ENCODE measurements at regions not wholly inside any gene's neighbourhood (a gene's known extent, or its start where the extent isn't known, plus 50 kb on each side); places are given as distances from the start of the nearest gene placed in this dataset.

DNA sequence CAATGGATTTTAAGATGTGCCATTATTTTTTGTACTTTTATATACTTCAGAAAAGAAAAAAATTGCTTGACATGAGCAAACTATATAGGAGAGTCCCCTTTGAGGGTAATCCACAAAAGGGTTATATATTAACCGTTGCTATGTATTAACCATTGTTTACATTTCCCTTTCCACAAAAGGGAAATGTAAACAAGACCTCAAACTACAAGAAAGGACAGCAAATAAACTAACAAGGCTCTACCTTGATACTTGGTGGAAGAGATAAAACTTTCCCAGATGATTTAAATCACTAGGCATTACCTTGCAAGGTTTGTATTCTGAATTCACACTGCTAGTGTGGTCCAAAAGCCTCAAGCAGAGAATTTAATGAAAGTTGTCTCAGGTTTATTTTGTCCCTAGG lies 616.3 kb upstream of the BCHE start:
- H3K4me3 ChIP-seq: no peak overlapping the region
- H3K4me1 ChIP-seq: no peaks in the 10 kb centered on the region
- no peak overlapping the region for H3K27ac ChIP-seq
- H3K9me3 ChIP-seq: no peaks in the 10 kb centered on the region
- no peaks in the 10 kb centered on the region for H3K36me3 ChIP-seq
- ATAC-seq (no peak), DNase-seq (no peak)
- intact Hi-C loops (cut with DNase I; ENCODE audit: low total_unique reads): no loop called here
- TF ChIP-seq POLR2A (IDR thresholded peaks at IDR 0.05): no peak
- TF ChIP-seq, protein P1, sequence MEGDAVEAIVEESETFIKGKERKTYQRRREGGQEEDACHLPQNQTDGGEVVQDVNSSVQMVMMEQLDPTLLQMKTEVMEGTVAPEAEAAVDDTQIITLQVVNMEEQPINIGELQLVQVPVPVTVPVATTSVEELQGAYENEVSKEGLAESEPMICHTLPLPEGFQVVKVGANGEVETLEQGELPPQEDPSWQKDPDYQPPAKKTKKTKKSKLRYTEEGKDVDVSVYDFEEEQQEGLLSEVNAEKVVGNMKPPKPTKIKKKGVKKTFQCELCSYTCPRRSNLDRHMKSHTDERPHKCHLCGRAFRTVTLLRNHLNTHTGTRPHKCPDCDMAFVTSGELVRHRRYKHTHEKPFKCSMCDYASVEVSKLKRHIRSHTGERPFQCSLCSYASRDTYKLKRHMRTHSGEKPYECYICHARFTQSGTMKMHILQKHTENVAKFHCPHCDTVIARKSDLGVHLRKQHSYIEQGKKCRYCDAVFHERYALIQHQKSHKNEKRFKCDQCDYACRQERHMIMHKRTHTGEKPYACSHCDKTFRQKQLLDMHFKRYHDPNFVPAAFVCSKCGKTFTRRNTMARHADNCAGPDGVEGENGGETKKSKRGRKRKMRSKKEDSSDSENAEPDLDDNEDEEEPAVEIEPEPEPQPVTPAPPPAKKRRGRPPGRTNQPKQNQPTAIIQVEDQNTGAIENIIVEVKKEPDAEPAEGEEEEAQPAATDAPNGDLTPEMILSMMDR (IDR thresholded peaks at IDR 0.05 in 4 of 5, conservative IDR thresholded peaks at IDR 0.05 in 1 of 5): no peak
- no peaks in the 10 kb centered on the region for H3K27me3 ChIP-seq
- in situ Hi-C loops (cut with MboI; ENCODE audit: low sequenced_read_pairs in 4 of 4): no loop called here

DNA sequence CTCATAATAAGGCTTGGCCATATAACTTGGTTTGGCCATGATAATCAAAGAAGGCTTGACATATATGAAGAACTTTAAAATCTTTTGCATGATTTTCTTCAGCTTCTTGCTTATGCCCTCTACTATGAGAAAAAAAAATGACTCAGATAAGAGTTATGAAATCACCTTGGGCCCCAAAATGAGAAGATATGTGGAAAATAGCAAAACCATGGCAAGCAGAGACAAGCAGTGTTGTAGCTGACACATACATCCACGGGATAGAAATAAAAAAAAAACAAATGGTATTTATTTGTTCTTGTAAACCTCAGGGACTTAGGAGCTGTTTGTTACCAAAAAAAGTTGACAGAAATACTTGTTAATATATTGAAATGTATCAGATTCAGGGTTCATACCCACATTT lies 614.8 kb upstream of the BCHE start:
- TF ChIP-seq POLR2A (IDR thresholded peaks at IDR 0.05): no peak
- TF ChIP-seq, protein P1 (IDR thresholded peaks at IDR 0.05 in 4 of 5, conservative IDR thresholded peaks at IDR 0.05 in 1 of 5): no peak
- H3K27ac ChIP-seq: no peak overlapping the region
- no peak for ATAC-seq
- no peak for DNase-seq
- no peaks in the 10 kb centered on the region for H3K36me3 ChIP-seq
- no peak overlapping the region for H3K4me3 ChIP-seq
- no peaks in the 10 kb centered on the region for H3K27me3 ChIP-seq
- H3K4me1 ChIP-seq: no peaks in the 10 kb centered on the region
- in situ Hi-C loops (cut with MboI; ENCODE audit: low sequenced_read_pairs in 4 of 4): no loop called here
- no peaks in the 10 kb centered on the region for H3K9me3 ChIP-seq
- intact Hi-C loops (cut with DNase I; ENCODE audit: low total_unique reads): no loop called here

DNA sequence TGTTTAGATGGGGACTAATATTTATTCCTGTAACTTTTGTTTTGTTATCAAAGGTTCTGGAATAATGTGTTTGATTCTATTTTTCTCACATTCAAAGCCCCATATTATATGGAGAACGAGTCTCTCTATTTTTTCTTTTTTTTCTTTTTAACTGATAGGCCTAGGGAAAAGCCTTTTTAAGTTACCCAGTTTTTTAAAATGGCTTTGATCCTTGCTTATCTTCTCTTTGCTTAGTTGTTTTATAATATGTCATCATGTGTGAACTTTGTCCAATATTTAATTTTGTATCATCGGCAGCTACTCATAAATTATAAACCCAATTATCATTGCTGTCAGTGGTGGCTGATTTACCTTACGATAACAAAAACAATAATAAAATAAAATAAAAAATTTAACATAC lies 610.3 kb upstream of the BCHE start:
- DNase-seq: no peak
- TF ChIP-seq, protein P1 (IDR thresholded peaks at IDR 0.05 in 4 of 5, conservative IDR thresholded peaks at IDR 0.05 in 1 of 5): no peak
- TF ChIP-seq POLR2A (IDR thresholded peaks at IDR 0.05): no peak
- Histone ChIP-seq H3K4me1 (no peaks in the 10 kb centered on the region), H3K27ac (no peak overlapping the region), H3K9me3 (no peaks in the 10 kb centered on the region), H3K27me3 (no peaks in the 10 kb centered on the region), H3K36me3 (no peaks in the 10 kb centered on the region), H3K4me3 (no peak overlapping the region)
- no peak for ATAC-seq
- in situ Hi-C loops (cut with MboI; ENCODE audit: low sequenced_read_pairs in 4 of 4): loop anchor here in 1 of 4 donors (25.0 kb wide), 1 partner anchor 90 kb away; no protein-coding TSS in a partner anchor
- intact Hi-C loops (cut with DNase I; ENCODE audit: low total_unique reads): no loop called here

DNA sequence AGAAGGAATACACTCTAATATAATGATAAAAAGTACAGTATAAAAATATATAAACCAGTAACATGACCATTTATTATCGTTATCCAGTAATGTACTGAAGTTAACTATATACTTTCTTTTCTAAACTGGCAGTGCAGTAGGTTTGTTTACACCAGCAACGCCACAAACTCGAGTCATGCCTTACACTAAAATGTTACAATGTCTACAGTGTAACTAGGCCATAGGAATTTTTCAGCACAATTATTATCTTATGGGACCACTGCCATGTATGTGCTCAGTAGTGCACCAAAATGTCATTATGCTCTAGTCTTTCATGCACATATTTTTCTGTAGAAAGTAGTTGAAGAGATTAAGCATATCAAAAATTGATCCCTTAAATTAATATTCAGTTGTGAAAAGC lies 609.8 kb upstream of the BCHE start:
- Histone ChIP-seq H3K36me3 (no peaks in the 10 kb centered on the region), H3K4me3 (no peak overlapping the region), H3K9me3 (no peaks in the 10 kb centered on the region), H3K4me1 (no peaks in the 10 kb centered on the region), H3K27me3 (no peaks in the 10 kb centered on the region), H3K27ac (no peak overlapping the region)
- DNase-seq: no peak
- intact Hi-C loops (cut with DNase I; ENCODE audit: low total_unique reads): no loop called here
- in situ Hi-C loops (cut with MboI; ENCODE audit: low sequenced_read_pairs in 4 of 4): loop anchor here in 1 of 4 donors (25.0 kb wide), 1 partner anchor 90 kb away; no protein-coding TSS in a partner anchor
- ATAC-seq: no peak
- TF ChIP-seq, protein P1 (IDR thresholded peaks at IDR 0.05 in 4 of 5, conservative IDR thresholded peaks at IDR 0.05 in 1 of 5): no peak
- no peak for TF ChIP-seq POLR2A (IDR thresholded peaks at IDR 0.05)

DNA sequence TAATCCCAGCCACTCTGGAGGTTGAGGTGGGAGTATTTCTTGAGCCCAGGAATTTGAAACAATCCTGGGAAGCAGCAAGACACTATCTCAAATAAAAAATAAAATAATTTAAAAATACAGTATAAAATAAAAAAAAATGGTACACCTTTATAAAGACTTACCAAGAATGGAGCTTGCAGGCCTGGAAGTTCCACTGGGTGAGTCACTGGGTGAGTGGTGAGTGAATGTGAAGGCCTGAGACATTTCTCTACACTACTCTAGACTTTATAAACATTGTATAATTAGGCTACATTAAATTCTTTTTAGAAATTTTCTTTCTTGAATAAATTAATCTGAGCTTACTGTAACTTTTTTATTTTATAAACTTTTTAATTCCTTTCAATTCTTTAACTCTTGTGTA lies 609.1 kb upstream of the BCHE start:
- no peak for DNase-seq
- no peak for ATAC-seq
- TF ChIP-seq, protein P1 (IDR thresholded peaks at IDR 0.05 in 4 of 5, conservative IDR thresholded peaks at IDR 0.05 in 1 of 5): no peak
- TF ChIP-seq POLR2A (IDR thresholded peaks at IDR 0.05): no peak
- Histone ChIP-seq H3K4me3 (no peak overlapping the region), H3K27ac (no peak overlapping the region), H3K36me3 (no peaks in the 10 kb centered on the region), H3K4me1 (no peaks in the 10 kb centered on the region), H3K9me3 (no peaks in the 10 kb centered on the region), H3K27me3 (no peaks in the 10 kb centered on the region)
- in situ Hi-C loops (cut with MboI; ENCODE audit: low sequenced_read_pairs in 4 of 4): loop anchor here in 1 of 4 donors (25.0 kb wide), 1 partner anchor 91 kb away; no protein-coding TSS in a partner anchor
- intact Hi-C loops (cut with DNase I; ENCODE audit: low total_unique reads): no loop called here

Measured in gastrocnemius medialis (tissue), 4 donors.